Spleen (tissue), 11 donors: ENCODE measurements at regions not wholly inside any gene's neighbourhood (a gene's known extent, or its start where the extent isn't known, plus 50 kb on each side); places are given as distances from the start of the nearest gene placed in this dataset.

ENCODE experiments used
- DNase-seq: peaks from one replicate; pipeline ENCODE4 v3.0.0-alpha.2; 2020
- H3K27ac ChIP-seq, 8 donors: fragments of 200-600 bp; sonication (generic) in 7 of 8; 1 replicate in 4 of 8; 2 replicates in 4 of 8; pipeline versions ENCODE4 v1.5.0 to v1.8.0; 2016 to 2021; ENCODE audit warnings: inconsistent platforms in 4 of 8, mild to moderate bottlenecking in 4 of 8, moderate library complexity in 1 of 8
- H3K27me3 ChIP-seq, 7 donors: fragments of 200-600 bp; sonication (generic) in 6 of 7; replicated peaks in 1 of 7; 1 replicate in 4 of 7; 2 replicates in 3 of 7; pipeline versions ENCODE4 v1.5.0 to v1.8.0; 2016 to 2021; ENCODE audit warnings: inconsistent platforms in 3 of 7, mild to moderate bottlenecking in 1 of 7
- H3K36me3 ChIP-seq, 6 donors: fragments of 200-600 bp; sonication (generic) in 5 of 6; 1 replicate in 4 of 6; 2 replicates in 2 of 6; pipeline versions ENCODE4 v1.5.0 to v1.8.0; 2016 to 2021; ENCODE audit warnings: inconsistent platforms in 2 of 6
- H3K4me1 ChIP-seq, 6 donors: fragments of 200-600 bp; sonication (generic) in 5 of 6; 1 replicate in 3 of 6; 2 replicates in 3 of 6; pipeline versions ENCODE4 v1.5.0 to v1.8.0; 2016 to 2021; ENCODE audit warnings: inconsistent platforms in 3 of 6
- H3K4me3 ChIP-seq, 8 donors: fragments of 200-600 bp; sonication (generic) in 7 of 8; 1 replicate in 4 of 8; 2 replicates in 4 of 8; pipeline versions ENCODE4 v1.5.0 to v1.8.0; 2016 to 2021; ENCODE audit warnings: inconsistent platforms in 4 of 8, mild to moderate bottlenecking in 4 of 8, moderate library complexity in 2 of 8
- H3K9me3 ChIP-seq, 8 donors: fragments of 200-600 bp; sonication (generic) in 7 of 8; 1 replicate in 4 of 8; 2 replicates in 4 of 8; pipeline versions ENCODE4 v1.5.0 to v1.8.0; 2016 to 2021; ENCODE audit warnings: inconsistent platforms in 4 of 8
- CTCF ChIP-seq, 11 experiments: fragments of 200-600 bp in 7 of 11; fragments of 450-650 bp in 4 of 11; sonication (generic) in 4 of 11; IDR thresholded peaks in 8 of 11; conservative IDR thresholded peaks in 3 of 11; 1 replicate in 7 of 11; 2 replicates in 4 of 11; pipeline versions ENCODE4 v1.4.0 to v1.8.0; 2016 to 2021; ENCODE audit warnings: antibody characterized with exemption in 11 of 11, inconsistent platforms in 4 of 11, mild to moderate bottlenecking in 1 of 11
- POLR2A ChIP-seq, 3 donors: fragments of 450-650 bp; IDR thresholded peaks; one replicate each; pipeline ENCODE4 v1.5.1; 2017; ENCODE audit warnings: antibody characterized with exemption in 3 of 3, mild to moderate bottlenecking in 1 of 3
- POLR2AphosphoS5 ChIP-seq, 3 donors: sonication (generic); formaldehyde crosslinking; IDR thresholded peaks; one replicate each; pipeline ENCODE4 v1.5.1; 2017; ENCODE audit warnings: antibody characterized with exemption in 3 of 3
- WGBS, 5 donors: extraction: QIAGEN DNeasy Blood & Tissue Kit in 3 of 5; methylation state at CpG; one replicate each; pipeline versions ENCODE4 v1.1.5 to v1.1.7; 2013 to 2018; 5-methylcytosine and 5-hydroxymethylcytosine counted together
- intact Hi-C: fragments of 100-400 bp; cut with DNase I; formaldehyde crosslinking; loops from one replicate; pipeline ENCODE4 v1.15.0; 2023; ENCODE audit warnings: low total_unique reads
- donor health status: healthy with polysubstance abuse.
- donor health status: DM: no; HTN: no; CAD: no; lungs with moderate emphysema.
- donor health status: DM: no; HTN: no; CAD: no.
- donor health status: Bipolar disorder and iron deficiency.
- donor health status: healthy.
- donor health status: DM: no; HTN: no; CAD: no.
- donor health status: DM: yes; HTN: yes; CAD: no.

DNA sequence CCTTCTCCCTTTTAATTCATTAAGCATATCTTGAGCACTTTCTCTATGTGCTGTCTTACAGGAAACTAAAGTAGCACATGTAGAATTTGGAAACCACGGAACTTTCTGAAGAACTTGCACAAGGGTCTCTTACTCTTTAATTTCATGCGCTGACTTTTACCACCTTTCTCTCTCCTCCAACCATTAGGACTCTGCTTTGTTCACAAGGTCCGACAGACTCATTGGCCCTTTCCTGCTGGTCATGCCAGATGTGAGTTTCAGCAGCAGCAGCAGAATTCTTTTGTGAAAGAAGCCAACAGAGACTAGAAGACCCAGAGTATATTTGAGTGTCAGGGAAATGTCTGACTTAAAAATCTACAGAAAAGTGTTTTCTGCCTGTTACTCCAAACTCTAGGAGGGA lies 207.1 kb downstream of the GUCY2F start:
- Histone ChIP-seq H3K27ac (no peak overlapping the region), H3K4me3 (no peak overlapping the region), H3K27me3 (no peaks in the 10 kb centered on the region), H3K36me3 (no peaks in the 10 kb centered on the region), H3K4me1 (no peaks in the 10 kb centered on the region), H3K9me3 (no peaks in the 10 kb centered on the region)
- TF ChIP-seq CTCF (IDR thresholded peaks at IDR 0.05 in 8 of 11, conservative IDR thresholded peaks at IDR 0.05 in 3 of 11): no peak
- no peak for TF ChIP-seq POLR2AphosphoS5 (IDR thresholded peaks at IDR 0.05)
- TF ChIP-seq POLR2A (IDR thresholded peaks at IDR 0.05): no peak
- intact Hi-C loops: no loop called here
- WGBS, 5 donors: 75 to 93% (median 77%) methylated on average over 3 of the region's 3 CpGs
- no peak for DNase-seq

GRCh38 chrX:109270580-109271484 lies 211.1 kb downstream of the GUCY2F start:
- WGBS, 5 donors: 20 to 53% (median 29%) methylated on average over 2 of the region's 2 CpGs

DNA sequence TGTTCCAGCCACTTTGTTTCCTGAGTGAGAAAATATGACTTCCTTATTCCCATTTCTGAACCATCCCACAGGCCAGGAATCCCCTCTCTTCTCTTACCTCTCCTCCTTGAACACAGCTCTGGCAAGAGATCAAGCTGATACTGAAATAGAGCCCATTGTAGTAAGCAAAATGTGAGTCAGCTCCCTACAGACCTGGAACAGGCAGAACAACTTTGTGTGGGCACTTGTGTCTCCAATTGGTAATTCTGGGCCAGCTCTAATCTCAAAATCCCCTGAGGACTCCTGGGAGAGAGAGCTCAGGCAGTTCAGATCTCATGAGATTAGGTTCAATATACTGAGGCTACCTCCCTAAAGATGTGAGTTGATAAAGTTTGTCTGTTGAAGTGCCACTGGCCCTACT lies 213.5 kb downstream of the GUCY2F start:
- Histone ChIP-seq H3K27me3 (no peaks in the 10 kb centered on the region), H3K36me3 (no peaks in the 10 kb centered on the region), H3K4me1 (no peaks in the 10 kb centered on the region), H3K4me3 (no peak overlapping the region), H3K27ac (no peak overlapping the region), H3K9me3 (peaks cover 0 to 5% (median 0%) of the 10 kb centered on the region in 8 donors)
- TF ChIP-seq POLR2A (IDR thresholded peaks at IDR 0.05) (no peak), POLR2AphosphoS5 (IDR thresholded peaks at IDR 0.05) (no peak), CTCF (IDR thresholded peaks at IDR 0.05 in 8 of 11, conservative IDR thresholded peaks at IDR 0.05 in 3 of 11) (no peak)
- no peak for DNase-seq
- intact Hi-C loops: no loop called here

More at GRCh38 chrX:109270580-109271484, 211.1 kb downstream of the GUCY2F start:
- DNase-seq: no peak
- Histone ChIP-seq H3K27me3 (no peaks in the 10 kb centered on the region), H3K9me3 (no peaks in the 10 kb centered on the region), H3K27ac (no peak overlapping the region), H3K4me1 (no peaks in the 10 kb centered on the region), H3K4me3 (no peak overlapping the region), H3K36me3 (no peaks in the 10 kb centered on the region)
- intact Hi-C loops: no loop called here
- no peak for TF ChIP-seq POLR2AphosphoS5 (IDR thresholded peaks at IDR 0.05)
- TF ChIP-seq POLR2A (IDR thresholded peaks at IDR 0.05): no peak
- TF ChIP-seq CTCF (IDR thresholded peaks at IDR 0.05 in 8 of 11, conservative IDR thresholded peaks at IDR 0.05 in 3 of 11): no peak

DNA sequence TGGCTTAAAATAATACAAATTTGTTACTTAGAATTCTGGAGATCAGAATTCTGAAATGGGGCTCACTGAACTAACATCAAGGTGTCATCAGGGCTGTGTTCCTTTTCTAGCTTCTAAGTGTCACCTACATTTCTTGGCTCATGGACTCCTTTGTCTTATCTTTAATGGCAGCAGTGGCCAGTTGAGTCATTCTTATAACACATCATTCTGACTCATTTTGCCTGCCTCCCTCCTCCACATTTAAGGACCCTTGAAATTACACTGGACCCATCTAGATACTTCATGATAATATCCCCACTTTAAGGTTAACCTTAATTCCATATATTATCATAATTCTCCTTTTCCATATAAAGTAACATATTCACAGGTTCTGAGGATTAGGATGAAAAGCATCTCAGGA lies 215.9 kb downstream of the GUCY2F start:
- no peak for DNase-seq
- Histone ChIP-seq H3K9me3 (peaks cover 0 to 18% (median 0%) of the 10 kb centered on the region in 8 donors), H3K27me3 (no peaks in the 10 kb centered on the region), H3K36me3 (no peaks in the 10 kb centered on the region), H3K27ac (no peak overlapping the region), H3K4me3 (no peak overlapping the region), H3K4me1 (no peaks in the 10 kb centered on the region)
- intact Hi-C loops: no loop called here
- TF ChIP-seq POLR2AphosphoS5 (IDR thresholded peaks at IDR 0.05): no peak
- TF ChIP-seq POLR2A (IDR thresholded peaks at IDR 0.05): no peak
- no peak for TF ChIP-seq CTCF (IDR thresholded peaks at IDR 0.05 in 8 of 11, conservative IDR thresholded peaks at IDR 0.05 in 3 of 11)
